ENCODE measurements at regions not wholly inside any gene's neighbourhood (a gene's known extent, or its start where the extent isn't known, plus 50 kb on each side); places are given as distances from the start of the nearest gene placed in this dataset.
A peak's percentile ranks its signal among the peaks of the same experiment; 100 is the strongest.

GRCh38 chr6:166745801-166746668, 119.0 kb upstream of the RPS6KA2 start:
- H3K27me3 ChIP-seq: no peaks in the 10 kb centered on the region
- no peak overlapping the region for H3K27ac ChIP-seq
- no peaks in the 10 kb centered on the region for H3K4me1 ChIP-seq
- no peaks in the 10 kb centered on the region for H3K36me3 ChIP-seq
- TF ChIP-seq, protein P1, sequence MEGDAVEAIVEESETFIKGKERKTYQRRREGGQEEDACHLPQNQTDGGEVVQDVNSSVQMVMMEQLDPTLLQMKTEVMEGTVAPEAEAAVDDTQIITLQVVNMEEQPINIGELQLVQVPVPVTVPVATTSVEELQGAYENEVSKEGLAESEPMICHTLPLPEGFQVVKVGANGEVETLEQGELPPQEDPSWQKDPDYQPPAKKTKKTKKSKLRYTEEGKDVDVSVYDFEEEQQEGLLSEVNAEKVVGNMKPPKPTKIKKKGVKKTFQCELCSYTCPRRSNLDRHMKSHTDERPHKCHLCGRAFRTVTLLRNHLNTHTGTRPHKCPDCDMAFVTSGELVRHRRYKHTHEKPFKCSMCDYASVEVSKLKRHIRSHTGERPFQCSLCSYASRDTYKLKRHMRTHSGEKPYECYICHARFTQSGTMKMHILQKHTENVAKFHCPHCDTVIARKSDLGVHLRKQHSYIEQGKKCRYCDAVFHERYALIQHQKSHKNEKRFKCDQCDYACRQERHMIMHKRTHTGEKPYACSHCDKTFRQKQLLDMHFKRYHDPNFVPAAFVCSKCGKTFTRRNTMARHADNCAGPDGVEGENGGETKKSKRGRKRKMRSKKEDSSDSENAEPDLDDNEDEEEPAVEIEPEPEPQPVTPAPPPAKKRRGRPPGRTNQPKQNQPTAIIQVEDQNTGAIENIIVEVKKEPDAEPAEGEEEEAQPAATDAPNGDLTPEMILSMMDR (IDR thresholded peaks at IDR 0.05): no peak
- H3K4me3 ChIP-seq: no peak overlapping the region
- no peaks in the 10 kb centered on the region for H3K9me3 ChIP-seq
- intact Hi-C loops (cut with DNase I): no loop called here
- DNase-seq: no peak
- ATAC-seq: peak; percentile 40

GRCh38 chr6:166744223-166745134, 117.4 kb upstream of the RPS6KA2 start:
- DNase-seq (no peak), ATAC-seq (no peak)
- Histone ChIP-seq H3K36me3 (no peaks in the 10 kb centered on the region), H3K27me3 (no peaks in the 10 kb centered on the region), H3K4me3 (no peak overlapping the region), H3K4me1 (no peaks in the 10 kb centered on the region), H3K9me3 (no peaks in the 10 kb centered on the region), H3K27ac (no peak overlapping the region)
- TF ChIP-seq, protein P1 (IDR thresholded peaks at IDR 0.05): no peak
- intact Hi-C loops (cut with DNase I): no loop called here

GRCh38 chr6:166743406-166744222, 116.6 kb upstream of the RPS6KA2 start:
- Histone ChIP-seq H3K27ac (peak overlapping the region; percentile 30), H3K9me3 (no peaks in the 10 kb centered on the region), H3K4me3 (no peak overlapping the region), H3K36me3 (no peaks in the 10 kb centered on the region), H3K4me1 (no peaks in the 10 kb centered on the region), H3K27me3 (no peaks in the 10 kb centered on the region)
- no peak for DNase-seq
- intact Hi-C loops (cut with DNase I): no loop called here
- TF ChIP-seq, protein P1 (IDR thresholded peaks at IDR 0.05): no peak
- peak; percentile 67 for ATAC-seq

- Histone ChIP-seq H3K27ac (no peak overlapping the region), H3K4me3 (no peak overlapping the region), H3K36me3 (no peaks in the 10 kb centered on the region), H3K27me3 (no peaks in the 10 kb centered on the region), H3K9me3 (no peaks in the 10 kb centered on the region), H3K4me1 (no peaks in the 10 kb centered on the region)
- ATAC-seq (no peak), DNase-seq (no peak)
- intact Hi-C loops (cut with DNase I): no loop called here
- TF ChIP-seq, protein P1 (IDR thresholded peaks at IDR 0.05): no peak
Observed at GRCh38 chr6:166742981-166743380, 115.9 kb upstream of the RPS6KA2 start.

- Histone ChIP-seq H3K36me3 (no peaks in the 10 kb centered on the region), H3K9me3 (no peaks in the 10 kb centered on the region), H3K4me3 (no peak overlapping the region), H3K27me3 (no peaks in the 10 kb centered on the region), H3K4me1 (no peaks in the 10 kb centered on the region), H3K27ac (no peak overlapping the region)
- DNase-seq: no peak
- no peak for ATAC-seq
- TF ChIP-seq, protein P1 (IDR thresholded peaks at IDR 0.05): no peak
- intact Hi-C loops (cut with DNase I): no loop called here
Observed at GRCh38 chr6:166739976-166740318, 112.9 kb upstream of the RPS6KA2 start.

Data from upper lobe of right lung (tissue), 1 donor.